ENCODE measurements at regions not wholly inside any gene's neighbourhood (a gene's known extent, or its start where the extent isn't known, plus 50 kb on each side); places are given as distances from the start of the nearest gene placed in this dataset.

GRCh38 chr6:165811512-165811911, 148.5 kb upstream of the PDE10A start:
- POLR2A ChIA-PET (ENCODE audit: low non-redundant PET): no interaction called here
- no TSS peak for BruUV-seq (replicated peaks)
- TF ChIP-seq CTCF (conservative IDR thresholded peaks at IDR 0.05; ENCODE audit: low read depth, low read length): no peak
- no peak for TF ChIP-seq EZH2 (IDR thresholded peaks at IDR 0.05; ENCODE audit: borderline replicate concordance, low read depth, low read length, poor library complexity, severe bottlenecking)
- CTCF ChIA-PET: no interaction called here
- Histone ChIP-seq H3K36me3 (ENCODE audit: insufficient read depth, low read length, poor library complexity, severe bottlenecking) (no peaks in the 10 kb centered on the region), H3K27ac (ENCODE audit: low read depth, low read length, poor library complexity, severe bottlenecking) (no peak overlapping the region), H3K4me1 (ENCODE audit: insufficient read depth, low read length, poor library complexity, severe bottlenecking) (no peaks in the 10 kb centered on the region), H3K9me3 (ENCODE audit: low read depth, low read length, poor library complexity, severe bottlenecking) (no peaks in the 10 kb centered on the region), H3K27me3 (replicated peaks; ENCODE audit: insufficient read depth, low read depth, low read length, poor library complexity) (peaks cover 91% of the 10 kb centered on the region), H3K4me3 (ENCODE audit: low read depth, low read length, poor library complexity, severe bottlenecking) (no peak overlapping the region)
- intact Hi-C loops (cut with micrococcal nuclease; ENCODE audit: unreplicated experiment): no loop called here
- no peak for DNase-seq (ENCODE audit: low spot score)

DNA sequence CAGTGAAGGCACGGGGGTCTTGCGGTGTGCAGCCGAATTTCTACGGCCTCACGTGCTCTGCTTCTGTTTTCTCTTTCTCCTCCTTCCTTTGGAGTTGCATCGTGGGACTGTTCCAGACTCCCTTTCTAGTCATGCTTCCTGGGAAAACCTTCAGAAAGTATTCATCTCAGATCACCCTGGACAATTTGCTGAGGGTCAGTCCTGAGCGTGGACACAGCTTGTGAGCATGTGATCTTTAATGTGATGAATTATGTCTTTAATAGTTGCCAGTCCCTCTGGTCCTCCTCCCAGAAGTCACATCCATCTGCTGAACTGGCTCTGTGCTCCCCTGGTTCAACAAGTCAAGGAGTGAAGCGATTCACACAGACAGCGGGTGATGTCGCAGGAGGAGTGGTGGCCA, 145.0 kb upstream of the PDE10A start:
- intact Hi-C loops (cut with micrococcal nuclease; ENCODE audit: unreplicated experiment): no loop called here
- Histone ChIP-seq H3K27me3 (replicated peaks; ENCODE audit: insufficient read depth, low read depth, low read length, poor library complexity) (peaks cover 92% of the 10 kb centered on the region), H3K27ac (ENCODE audit: low read depth, low read length, poor library complexity, severe bottlenecking) (no peak overlapping the region), H3K4me1 (ENCODE audit: insufficient read depth, low read length, poor library complexity, severe bottlenecking) (no peaks in the 10 kb centered on the region), H3K36me3 (ENCODE audit: insufficient read depth, low read length, poor library complexity, severe bottlenecking) (no peaks in the 10 kb centered on the region), H3K9me3 (ENCODE audit: low read depth, low read length, poor library complexity, severe bottlenecking) (no peaks in the 10 kb centered on the region), H3K4me3 (ENCODE audit: low read depth, low read length, poor library complexity, severe bottlenecking) (no peak overlapping the region)
- ChIA-PET CTCF (no interaction called here), POLR2A (ENCODE audit: low non-redundant PET) (no interaction called here)
- no peak for TF ChIP-seq CTCF (conservative IDR thresholded peaks at IDR 0.05; ENCODE audit: low read depth, low read length)
- TF ChIP-seq EZH2 (IDR thresholded peaks at IDR 0.05; ENCODE audit: borderline replicate concordance, low read depth, low read length, poor library complexity, severe bottlenecking): no peak
- no peak for DNase-seq (ENCODE audit: low spot score)
- no TSS peak for BruUV-seq (replicated peaks)

DNA sequence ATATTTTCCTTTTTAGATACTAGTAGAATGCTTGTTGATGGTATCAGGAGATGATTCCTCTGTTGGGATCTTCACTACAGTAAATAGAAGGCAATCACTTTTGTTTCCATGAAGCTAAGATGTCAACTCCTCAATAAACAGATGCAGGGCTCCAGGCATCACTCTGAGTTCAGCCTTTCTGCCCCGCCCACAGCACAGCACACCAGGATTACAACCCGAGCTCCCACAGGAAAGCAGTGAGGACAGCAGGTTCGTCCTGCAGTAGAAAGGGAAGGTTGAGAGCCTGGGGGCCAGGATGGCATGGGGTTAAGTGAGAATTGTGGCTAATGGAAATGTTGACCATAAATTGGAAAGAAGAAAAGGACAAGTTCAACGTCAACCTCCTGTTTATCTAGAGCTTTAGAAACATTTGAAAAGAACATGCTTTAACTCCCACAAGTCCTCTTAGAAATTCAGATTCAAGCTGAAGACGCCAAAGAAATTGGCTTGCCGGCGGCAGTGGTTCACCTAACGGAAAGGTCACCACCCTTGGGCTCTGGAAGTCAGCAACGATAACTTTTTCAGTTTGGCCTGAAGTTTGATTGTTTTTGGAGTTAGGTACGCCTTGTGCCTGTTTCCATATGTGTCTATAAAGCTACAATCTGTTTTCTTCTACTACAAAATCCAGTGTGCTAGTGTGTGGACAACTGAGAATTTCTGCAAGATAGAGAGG, 144.4 kb upstream of the PDE10A start:
- TF ChIP-seq CTCF (conservative IDR thresholded peaks at IDR 0.05; ENCODE audit: low read depth, low read length) (no peak), EZH2 (IDR thresholded peaks at IDR 0.05; ENCODE audit: borderline replicate concordance, low read depth, low read length, poor library complexity, severe bottlenecking) (no peak)
- Histone ChIP-seq H3K27me3 (replicated peaks; ENCODE audit: insufficient read depth, low read depth, low read length, poor library complexity) (peaks cover 92% of the 10 kb centered on the region), H3K4me3 (ENCODE audit: low read depth, low read length, poor library complexity, severe bottlenecking) (no peak overlapping the region), H3K4me1 (ENCODE audit: insufficient read depth, low read length, poor library complexity, severe bottlenecking) (no peaks in the 10 kb centered on the region), H3K9me3 (ENCODE audit: low read depth, low read length, poor library complexity, severe bottlenecking) (no peaks in the 10 kb centered on the region), H3K36me3 (ENCODE audit: insufficient read depth, low read length, poor library complexity, severe bottlenecking) (no peaks in the 10 kb centered on the region), H3K27ac (ENCODE audit: low read depth, low read length, poor library complexity, severe bottlenecking) (no peak overlapping the region)
- no peak for DNase-seq (ENCODE audit: low spot score)
- CTCF ChIA-PET: no interaction called here
- POLR2A ChIA-PET (ENCODE audit: low non-redundant PET): no interaction called here
- intact Hi-C loops (cut with micrococcal nuclease; ENCODE audit: unreplicated experiment): no loop called here
- no TSS peak for BruUV-seq (replicated peaks)

Measured in A673 (cell line).